Thoracic aorta (tissue), 2 donors: ENCODE measurements at regions not wholly inside any gene's neighbourhood (a gene's known extent, or its start where the extent isn't known, plus 50 kb on each side); places are given as distances from the start of the nearest gene placed in this dataset.
A peak's percentile ranks its signal among the peaks of the same experiment; 100 is the strongest.

Source experiments
- ATAC-seq: fragments of 150-250 bp; one replicate; pipeline ENCODE4 v1.8.0; 2017; ENCODE audit warnings: low read depth; ENCODE audit not compliant: insufficient number of reproducible peaks, low FRiP score
- DNase-seq: peaks from one replicate; pipeline ENCODE4 v3.0.0-alpha.2; 2020; ENCODE audit warnings: low spot score
- H3K27ac ChIP-seq, 2 donors: fragments of 200-600 bp; sonication (generic); 1 replicate in 1 of 2; 2 replicates in 1 of 2; pipeline ENCODE4 v1.5.1; 2016; ENCODE audit warnings: mild to moderate bottlenecking in 2 of 2, moderate library complexity in 2 of 2
- H3K27me3 ChIP-seq: fragments of 200-600 bp; sonication (generic); replicated peaks from 2 replicates; pipeline ENCODE4 v1.6.0; 2016; ENCODE audit warnings: mild to moderate bottlenecking; ENCODE audit not compliant: insufficient read depth
- H3K36me3 ChIP-seq: fragments of 200-600 bp; sonication (generic); one replicate; pipeline ENCODE4 v1.5.1; 2016
- H3K4me1 ChIP-seq, 2 donors: fragments of 200-600 bp; sonication (generic); 1 replicate in 1 of 2; 2 replicates in 1 of 2; pipeline versions ENCODE4 v1.5.1 to v1.6.0; 2016; ENCODE audit warnings: low read depth in 2 of 2, mild to moderate bottlenecking in 1 of 2; ENCODE audit not compliant: control insufficient read depth in 1 of 2
- H3K4me3 ChIP-seq: fragments of 200-600 bp; sonication (generic); 2 replicates; pipeline ENCODE4 v1.5.1; 2016; ENCODE audit warnings: mild to moderate bottlenecking
- H3K9me3 ChIP-seq: fragments of 200-600 bp; sonication (generic); 2 replicates; pipeline ENCODE4 v1.5.1; 2016
- CTCF ChIP-seq: fragments of 200-600 bp; sonication (generic); IDR thresholded peaks from one replicate; pipeline ENCODE4 v1.5.1; 2019; ENCODE audit warnings: antibody characterized with exemption

- Histone ChIP-seq H3K9me3 (no peaks in the 10 kb centered on the region), H3K4me3 (no peak overlapping the region), H3K4me1 (no peaks in the 10 kb centered on the region), H3K27ac (peak overlapping the region in 1 of 2 donors; percentile 46), H3K27me3 (no peaks in the 10 kb centered on the region), H3K36me3 (no peaks in the 10 kb centered on the region)
- no peak for ATAC-seq
- DNase-seq = no peak
- no peak for TF ChIP-seq CTCF
Measured at GRCh38 chr2:18077704-18078103, 199.2 kb downstream of the KCNS3 start.

DNA sequence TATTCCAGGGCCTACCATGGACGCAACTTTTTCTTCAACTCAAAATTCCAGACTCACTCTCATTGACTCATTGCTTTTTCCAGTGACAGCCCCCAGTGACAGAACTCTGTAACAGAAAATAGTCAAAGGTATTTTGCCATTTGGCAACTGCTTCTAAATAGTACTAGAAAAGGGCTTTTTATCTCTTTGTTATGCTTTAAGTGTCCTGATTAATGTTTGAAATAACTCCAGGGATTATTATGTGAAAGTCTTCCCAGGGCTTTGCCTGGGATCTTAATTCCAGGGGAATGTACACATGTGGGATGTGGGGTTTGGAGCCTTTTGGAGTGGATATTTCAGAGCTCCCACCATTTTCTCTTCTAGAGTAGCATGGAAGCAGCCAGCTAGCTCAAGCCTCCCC, 198.8 kb downstream of the KCNS3 start:
- Histone ChIP-seq H3K9me3 (no peaks in the 10 kb centered on the region), H3K36me3 (no peaks in the 10 kb centered on the region), H3K4me3 (no peak overlapping the region), H3K27ac (peak overlapping the region in 1 of 2 donors; percentile 46), H3K4me1 (no peaks in the 10 kb centered on the region), H3K27me3 (no peaks in the 10 kb centered on the region)
- no peak for DNase-seq
- ATAC-seq = no peak
- no peak for TF ChIP-seq CTCF

DNA sequence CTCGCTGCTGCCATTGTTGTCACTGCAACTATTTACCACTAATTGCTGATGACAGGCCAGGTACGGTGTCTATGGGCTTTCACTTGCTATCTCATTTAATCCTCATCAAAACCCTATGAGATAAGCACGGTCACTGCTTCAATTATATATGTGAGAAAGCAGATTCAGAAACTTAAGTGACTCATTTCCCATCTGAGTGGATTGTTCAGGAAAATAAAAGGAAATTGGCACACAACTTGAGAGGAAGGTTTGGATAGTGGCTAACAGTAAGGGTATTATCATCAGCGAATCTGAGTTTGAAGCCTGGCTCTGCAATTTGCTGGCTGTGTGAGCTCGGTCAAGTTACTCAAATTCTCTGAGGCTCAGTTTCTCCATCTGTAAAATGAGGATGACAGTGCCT, 196.0 kb downstream of the KCNS3 start:
- Histone ChIP-seq H3K27ac (no peak overlapping the region), H3K27me3 (no peaks in the 10 kb centered on the region), H3K4me3 (no peak overlapping the region), H3K9me3 (no peaks in the 10 kb centered on the region), H3K4me1 (no peaks in the 10 kb centered on the region), H3K36me3 (no peaks in the 10 kb centered on the region)
- DNase-seq = no peak
- ATAC-seq = no peak
- TF ChIP-seq CTCF = no peak

DNA sequence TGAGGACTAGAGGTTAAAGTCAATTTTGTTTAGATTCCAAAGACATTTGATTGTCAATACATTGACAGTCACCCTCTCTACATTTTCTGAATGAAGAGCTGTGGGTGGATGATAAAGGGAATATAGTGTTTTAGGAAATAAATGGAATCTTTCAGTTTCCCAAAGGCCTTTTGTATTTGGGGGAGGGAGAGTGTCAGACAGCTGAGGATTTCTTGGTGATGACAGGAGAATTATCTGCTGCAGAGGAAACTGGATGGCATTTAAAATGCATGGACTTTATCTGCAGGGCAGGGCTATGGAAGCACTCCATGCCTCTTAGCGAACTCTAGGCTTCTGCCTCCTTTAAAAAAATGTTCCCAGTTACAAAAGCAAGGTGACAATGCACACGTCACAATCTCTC, 195.1 kb downstream of the KCNS3 start:
- H3K27me3 ChIP-seq = no peaks in the 10 kb centered on the region
- no peak overlapping the region for H3K4me3 ChIP-seq
- peaks cover 0 to under 1% of the 10 kb centered on the region in 2 donors for H3K4me1 ChIP-seq
- DNase-seq = no peak
- H3K9me3 ChIP-seq = no peaks in the 10 kb centered on the region
- no peaks in the 10 kb centered on the region for H3K36me3 ChIP-seq
- TF ChIP-seq CTCF = no peak
- no peak for ATAC-seq
- H3K27ac ChIP-seq = no peak overlapping the region

DNA sequence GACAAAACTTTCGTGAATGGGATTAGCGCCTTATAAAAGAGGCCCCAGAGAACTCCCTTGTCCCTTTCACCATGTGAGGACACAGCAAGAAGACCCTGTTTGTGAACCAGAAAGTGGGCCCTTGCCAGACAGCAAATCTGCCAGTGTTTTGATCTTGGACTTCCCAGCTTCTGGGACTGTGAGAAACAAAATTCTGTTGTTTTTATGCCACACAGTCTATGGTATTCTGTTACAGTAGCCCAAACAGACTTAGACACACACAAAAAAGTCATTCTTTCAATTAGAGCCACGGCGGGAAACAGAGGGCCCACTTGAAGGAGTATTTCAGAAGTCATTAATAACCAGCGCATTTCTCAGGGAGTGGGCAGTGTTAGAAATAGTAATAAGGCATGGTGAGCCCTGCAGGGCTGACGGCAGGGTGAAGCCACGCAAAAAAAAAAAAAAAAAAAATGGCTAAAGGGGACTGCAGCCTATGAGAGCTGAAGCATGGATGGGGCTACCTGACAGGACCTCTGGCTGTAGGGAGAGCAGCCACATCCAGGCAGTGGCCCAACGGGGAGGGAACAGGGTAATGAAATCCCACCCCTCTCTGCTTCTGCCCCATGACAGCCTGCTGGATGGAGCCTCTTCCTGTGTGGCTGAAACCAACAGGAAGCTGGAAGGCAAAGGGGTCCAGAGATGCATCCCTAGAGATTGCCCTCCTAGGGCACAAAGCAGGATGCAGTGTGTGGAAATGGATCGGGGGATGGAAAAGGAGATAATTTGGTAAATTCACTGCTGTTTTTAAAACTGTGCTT, 189.3 kb downstream of the KCNS3 start:
- DNase-seq (no peak), ATAC-seq (no peak)
- Histone ChIP-seq H3K4me3 (no peak overlapping the region), H3K36me3 (no peaks in the 10 kb centered on the region), H3K9me3 (no peaks in the 10 kb centered on the region), H3K27me3 (no peaks in the 10 kb centered on the region), H3K4me1 (peaks cover 4 to 27% of the 10 kb centered on the region in 2 donors), H3K27ac (no peak overlapping the region)
- no peak for TF ChIP-seq CTCF
